ENCODE measurements at regions not wholly inside any gene's neighbourhood (a gene's known extent, or its start where the extent isn't known, plus 50 kb on each side); places are given as distances from the start of the nearest gene placed in this dataset.

DNA sequence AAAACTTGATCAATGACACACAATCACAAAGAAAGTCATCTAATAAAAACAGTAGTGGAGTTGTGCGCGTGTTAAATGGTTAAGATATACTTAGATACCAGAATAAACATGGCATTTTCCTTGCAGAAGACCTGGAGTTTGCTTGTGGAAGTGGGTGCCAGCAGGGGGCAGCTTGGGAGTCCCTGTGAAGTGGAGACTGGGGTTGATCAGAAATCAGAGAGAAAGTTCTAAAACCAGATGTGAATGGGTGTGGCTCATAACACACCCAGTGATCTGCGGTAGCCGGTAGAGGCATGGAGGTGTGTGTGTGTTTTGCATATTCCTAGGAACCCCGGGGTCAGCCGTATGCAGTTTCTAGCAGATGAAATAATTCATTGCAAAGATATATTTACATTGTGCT, 300.1 kb upstream of the TRIB2 start:
- intact Hi-C loops (cut with micrococcal nuclease; ENCODE audit: unreplicated experiment) (no loop called here), in situ Hi-C loops (cut with HindIII; ENCODE audit: low pct_unique_long_range_greater_than_20kb, low sequenced_read_pairs) (no loop called here)
- no peaks in the 10 kb centered on the region for H3K9me3 ChIP-seq (ENCODE audit: control insufficient read depth, insufficient read depth, low read depth, low read length)
- CTCF ChIA-PET = no interaction called here
- no peaks in the 10 kb centered on the region for H3K27me3 ChIP-seq (ENCODE audit: control insufficient read depth, insufficient read depth, low read length)
- POLR2A ChIA-PET = no interaction called here
- no peak overlapping the region for H3K27ac ChIP-seq (ENCODE audit: low read length)
- no peak overlapping the region for H3K4me3 ChIP-seq (ENCODE audit: low read depth in 2 of 2, low read length in 2 of 2)
- H3K36me3 ChIP-seq (ENCODE audit: control insufficient read depth, insufficient read depth, low read length) = no peaks in the 10 kb centered on the region
- BruUV-seq (replicated peaks) = no TSS peak
- DNase-seq (ENCODE audit: low read depth, low spot score) (no peak), ATAC-seq (no peak)
- no peak for TF ChIP-seq TCF7L2 (IDR thresholded peaks at IDR 0.05; ENCODE audit: low read depth, low read length)
- TF ChIP-seq, protein P1, sequence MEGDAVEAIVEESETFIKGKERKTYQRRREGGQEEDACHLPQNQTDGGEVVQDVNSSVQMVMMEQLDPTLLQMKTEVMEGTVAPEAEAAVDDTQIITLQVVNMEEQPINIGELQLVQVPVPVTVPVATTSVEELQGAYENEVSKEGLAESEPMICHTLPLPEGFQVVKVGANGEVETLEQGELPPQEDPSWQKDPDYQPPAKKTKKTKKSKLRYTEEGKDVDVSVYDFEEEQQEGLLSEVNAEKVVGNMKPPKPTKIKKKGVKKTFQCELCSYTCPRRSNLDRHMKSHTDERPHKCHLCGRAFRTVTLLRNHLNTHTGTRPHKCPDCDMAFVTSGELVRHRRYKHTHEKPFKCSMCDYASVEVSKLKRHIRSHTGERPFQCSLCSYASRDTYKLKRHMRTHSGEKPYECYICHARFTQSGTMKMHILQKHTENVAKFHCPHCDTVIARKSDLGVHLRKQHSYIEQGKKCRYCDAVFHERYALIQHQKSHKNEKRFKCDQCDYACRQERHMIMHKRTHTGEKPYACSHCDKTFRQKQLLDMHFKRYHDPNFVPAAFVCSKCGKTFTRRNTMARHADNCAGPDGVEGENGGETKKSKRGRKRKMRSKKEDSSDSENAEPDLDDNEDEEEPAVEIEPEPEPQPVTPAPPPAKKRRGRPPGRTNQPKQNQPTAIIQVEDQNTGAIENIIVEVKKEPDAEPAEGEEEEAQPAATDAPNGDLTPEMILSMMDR (IDR thresholded peaks at IDR 0.05) = peak; percentile 34
- H3K4me1 ChIP-seq (ENCODE audit: control insufficient read depth, insufficient read depth, low read length) = no peaks in the 10 kb centered on the region

DNA sequence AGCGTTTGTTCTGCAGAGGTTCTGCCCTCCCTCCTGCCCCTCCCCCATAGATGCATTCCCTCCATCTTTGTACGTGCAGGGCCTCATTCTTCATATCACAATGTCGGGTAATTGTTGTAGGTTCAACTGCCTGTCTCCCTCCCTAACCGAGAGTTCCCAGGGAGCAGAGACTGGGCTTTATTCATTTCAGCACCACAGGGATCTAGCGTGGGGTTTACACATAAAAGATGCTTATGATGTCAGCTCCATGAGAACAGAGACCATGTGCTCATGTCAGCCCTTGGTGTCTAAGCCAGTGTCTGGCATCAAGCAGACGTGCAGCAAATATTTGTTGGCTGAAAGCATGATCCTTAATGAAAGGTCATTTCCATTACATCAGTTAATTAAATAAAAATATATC, 298.9 kb upstream of the TRIB2 start:
- Histone ChIP-seq H3K27me3 (ENCODE audit: control insufficient read depth, insufficient read depth, low read length) (no peaks in the 10 kb centered on the region), H3K9me3 (ENCODE audit: control insufficient read depth, insufficient read depth, low read depth, low read length) (no peaks in the 10 kb centered on the region), H3K27ac (ENCODE audit: low read length) (no peak overlapping the region), H3K4me1 (ENCODE audit: control insufficient read depth, insufficient read depth, low read length) (no peaks in the 10 kb centered on the region), H3K36me3 (ENCODE audit: control insufficient read depth, insufficient read depth, low read length) (no peaks in the 10 kb centered on the region), H3K4me3 (ENCODE audit: low read depth in 2 of 2, low read length in 2 of 2) (no peak overlapping the region)
- ChIA-PET CTCF (no interaction called here), POLR2A (no interaction called here)
- in situ Hi-C loops (cut with HindIII; ENCODE audit: low pct_unique_long_range_greater_than_20kb, low sequenced_read_pairs) (no loop called here), intact Hi-C loops (cut with micrococcal nuclease; ENCODE audit: unreplicated experiment) (no loop called here)
- DNase-seq (ENCODE audit: low read depth, low spot score) (no peak), ATAC-seq (no peak)
- BruUV-seq (replicated peaks) = no TSS peak
- TF ChIP-seq POLR2AphosphoS5 (IDR thresholded peaks at IDR 0.05; ENCODE audit: low read depth, low read length) = no peak
- no peak for TF ChIP-seq SIN3A (IDR thresholded peaks at IDR 0.05; ENCODE audit: borderline replicate concordance, insufficient read depth, low read depth, low read length)
- TF ChIP-seq TCF7L2 (IDR thresholded peaks at IDR 0.05; ENCODE audit: low read depth, low read length) = no peak
- TF ChIP-seq, protein P1 (IDR thresholded peaks at IDR 0.05) = no peak
- TF ChIP-seq, protein P2, sequence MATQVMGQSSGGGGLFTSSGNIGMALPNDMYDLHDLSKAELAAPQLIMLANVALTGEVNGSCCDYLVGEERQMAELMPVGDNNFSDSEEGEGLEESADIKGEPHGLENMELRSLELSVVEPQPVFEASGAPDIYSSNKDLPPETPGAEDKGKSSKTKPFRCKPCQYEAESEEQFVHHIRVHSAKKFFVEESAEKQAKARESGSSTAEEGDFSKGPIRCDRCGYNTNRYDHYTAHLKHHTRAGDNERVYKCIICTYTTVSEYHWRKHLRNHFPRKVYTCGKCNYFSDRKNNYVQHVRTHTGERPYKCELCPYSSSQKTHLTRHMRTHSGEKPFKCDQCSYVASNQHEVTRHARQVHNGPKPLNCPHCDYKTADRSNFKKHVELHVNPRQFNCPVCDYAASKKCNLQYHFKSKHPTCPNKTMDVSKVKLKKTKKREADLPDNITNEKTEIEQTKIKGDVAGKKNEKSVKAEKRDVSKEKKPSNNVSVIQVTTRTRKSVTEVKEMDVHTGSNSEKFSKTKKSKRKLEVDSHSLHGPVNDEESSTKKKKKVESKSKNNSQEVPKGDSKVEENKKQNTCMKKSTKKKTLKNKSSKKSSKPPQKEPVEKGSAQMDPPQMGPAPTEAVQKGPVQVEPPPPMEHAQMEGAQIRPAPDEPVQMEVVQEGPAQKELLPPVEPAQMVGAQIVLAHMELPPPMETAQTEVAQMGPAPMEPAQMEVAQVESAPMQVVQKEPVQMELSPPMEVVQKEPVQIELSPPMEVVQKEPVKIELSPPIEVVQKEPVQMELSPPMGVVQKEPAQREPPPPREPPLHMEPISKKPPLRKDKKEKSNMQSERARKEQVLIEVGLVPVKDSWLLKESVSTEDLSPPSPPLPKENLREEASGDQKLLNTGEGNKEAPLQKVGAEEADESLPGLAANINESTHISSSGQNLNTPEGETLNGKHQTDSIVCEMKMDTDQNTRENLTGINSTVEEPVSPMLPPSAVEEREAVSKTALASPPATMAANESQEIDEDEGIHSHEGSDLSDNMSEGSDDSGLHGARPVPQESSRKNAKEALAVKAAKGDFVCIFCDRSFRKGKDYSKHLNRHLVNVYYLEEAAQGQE (IDR thresholded peaks at IDR 0.05; ENCODE audit: insufficient read depth in 1 of 2, low read depth in 2 of 2, low read length in 1 of 2) = no peak

DNA sequence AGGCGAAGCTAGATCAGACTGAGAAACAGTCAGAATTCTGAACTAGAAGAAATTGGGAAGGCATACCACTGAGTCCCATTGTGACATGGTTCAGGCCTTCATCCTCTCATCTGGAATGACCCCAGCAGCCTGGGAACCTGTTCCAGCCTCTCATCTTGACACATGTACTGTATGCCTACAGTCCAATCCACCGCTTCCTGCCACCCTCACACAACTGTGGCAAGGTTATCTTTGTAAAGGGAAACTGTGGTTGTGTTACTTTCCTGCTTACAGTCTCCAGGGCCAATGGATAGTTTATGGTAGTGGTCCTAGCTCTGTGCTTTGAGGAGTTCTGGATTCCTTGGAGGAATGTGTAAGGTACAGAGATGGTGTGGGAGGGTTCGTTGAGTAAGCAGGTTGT, 296.9 kb upstream of the TRIB2 start:
- intact Hi-C loops (cut with micrococcal nuclease; ENCODE audit: unreplicated experiment) = no loop called here
- Histone ChIP-seq H3K9me3 (ENCODE audit: control insufficient read depth, insufficient read depth, low read depth, low read length) (no peaks in the 10 kb centered on the region), H3K27me3 (ENCODE audit: control insufficient read depth, insufficient read depth, low read length) (no peaks in the 10 kb centered on the region), H3K27ac (ENCODE audit: low read length) (0 out of 2 replicates have a peak overlapping the region, but pooled peaks have one; percentile 7), H3K4me1 (ENCODE audit: control insufficient read depth, insufficient read depth, low read length) (no peaks in the 10 kb centered on the region), H3K36me3 (ENCODE audit: control insufficient read depth, insufficient read depth, low read length) (no peaks in the 10 kb centered on the region), H3K4me3 (ENCODE audit: low read depth in 2 of 2, low read length in 2 of 2) (no peak overlapping the region)
- TF ChIP-seq, protein P2 (IDR thresholded peaks at IDR 0.05; ENCODE audit: insufficient read depth in 1 of 2, low read depth in 2 of 2, low read length in 1 of 2) = no peak
- TF ChIP-seq, protein P1 (IDR thresholded peaks at IDR 0.05) = no peak
- no peak for TF ChIP-seq SIN3A (IDR thresholded peaks at IDR 0.05; ENCODE audit: borderline replicate concordance, insufficient read depth, low read depth, low read length)
- TF ChIP-seq POLR2AphosphoS5 (IDR thresholded peaks at IDR 0.05; ENCODE audit: low read depth, low read length) = no peak
- no peak for TF ChIP-seq TCF7L2 (IDR thresholded peaks at IDR 0.05; ENCODE audit: low read depth, low read length)
- BruUV-seq (replicated peaks) = no TSS peak
- in situ Hi-C loops (cut with HindIII; ENCODE audit: low pct_unique_long_range_greater_than_20kb, low sequenced_read_pairs) = no loop called here
- CTCF ChIA-PET = interaction anchor here (0.6 kb wide), 1 partner anchor 591 kb away, joined by 3 read pairs; no protein-coding TSS in a partner anchor
- POLR2A ChIA-PET = no interaction called here
- no peak for ATAC-seq
- DNase-seq (ENCODE audit: low read depth, low spot score) = no peak

Measured in Panc1 (cell line).